A673 (cell line): ENCODE measurements at regions not wholly inside any gene's neighbourhood (a gene's known extent, or its start where the extent isn't known, plus 50 kb on each side); places are given as distances from the start of the nearest gene placed in this dataset.

ENCODE experiments used
- CTCF ChIP-seq: fragments of 300-800, 200-600 bp; sonication (generic); conservative IDR thresholded peaks from 2 replicates; pipeline ENCODE4 v1.5.1; 2017; ENCODE audit warnings: low read depth, mild to moderate bottlenecking, antibody characterized with exemption, low read length, moderate library complexity, mixed read lengths
- EZH2 ChIP-seq: fragments of 200-600 bp; sonication (generic); IDR thresholded peaks from 2 replicates; pipeline ENCODE4 v1.6.1; 2017; ENCODE audit warnings: borderline replicate concordance, low read depth, mild to moderate bottlenecking, mixed read lengths, antibody characterized with exemption, low read length; ENCODE audit not compliant: poor library complexity, severe bottlenecking

DNA sequence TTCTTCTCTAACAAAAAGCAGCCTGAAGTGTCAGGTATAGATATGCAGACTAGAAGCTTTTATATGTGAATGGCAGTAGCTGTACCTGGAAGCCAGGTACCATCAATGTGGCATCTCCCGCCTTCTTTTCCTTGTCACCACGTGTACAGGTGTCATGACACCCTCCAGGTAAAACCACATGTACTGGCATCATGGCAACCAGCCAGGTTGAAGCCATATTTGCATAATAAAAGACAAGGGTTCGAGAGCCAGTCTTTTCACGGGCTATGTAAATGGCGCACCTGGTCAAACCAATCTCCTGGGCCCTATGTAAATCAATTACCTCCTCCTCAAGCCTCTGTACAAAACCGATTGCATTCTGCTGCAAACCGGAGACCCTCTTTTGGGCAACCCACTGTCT is 541.3 kb downstream of the CDH11 start:
- TF ChIP-seq CTCF (no peak), EZH2 (no peak)
